Stomach (tissue), 4 donors: ENCODE measurements at regions not wholly inside any gene's neighbourhood (a gene's known extent, or its start where the extent isn't known, plus 50 kb on each side); places are given as distances from the start of the nearest gene placed in this dataset.

Source experiments
- CTCF ChIP-seq, 7 experiments: fragments of 450-650 bp in 4 of 7; fragments of 200-600 bp in 3 of 7; sonication (generic) in 3 of 7; IDR thresholded peaks; one replicate each; pipeline ENCODE4 v1.5.1; 2016 to 2019; ENCODE audit warnings: antibody characterized with exemption in 7 of 7, control low read depth in 2 of 7, mild to moderate bottlenecking in 1 of 7
- EP300 ChIP-seq: sonication (generic); formaldehyde crosslinking; IDR thresholded peaks from one replicate; pipeline ENCODE4 v1.6.1; 2017; ENCODE audit warnings: antibody characterized with exemption
- POLR2A ChIP-seq, 4 donors: fragments of 450-650 bp; IDR thresholded peaks; one replicate each; pipeline ENCODE4 v1.6.1; 2016; ENCODE audit warnings: antibody characterized with exemption in 4 of 4, control low read depth in 2 of 4, mild to moderate bottlenecking in 1 of 4, moderate library complexity in 1 of 4
- POLR2AphosphoS5 ChIP-seq, 3 donors: sonication (generic); formaldehyde crosslinking; IDR thresholded peaks; one replicate each; pipeline ENCODE4 v1.6.1; 2016; ENCODE audit warnings: antibody characterized with exemption in 3 of 3

GRCh38 chr4:181271116-181271640 is 972.0 kb upstream of the TENM3 start:
- no peak for TF ChIP-seq POLR2AphosphoS5 (IDR thresholded peaks at IDR 0.05)
- TF ChIP-seq CTCF (IDR thresholded peaks at IDR 0.05): no peak
- no peak for TF ChIP-seq POLR2A (IDR thresholded peaks at IDR 0.05)
- TF ChIP-seq EP300: no peak
